ENCODE measurements at regions not wholly inside any gene's neighbourhood (a gene's known extent, or its start where the extent isn't known, plus 50 kb on each side); places are given as distances from the start of the nearest gene placed in this dataset.

DNA sequence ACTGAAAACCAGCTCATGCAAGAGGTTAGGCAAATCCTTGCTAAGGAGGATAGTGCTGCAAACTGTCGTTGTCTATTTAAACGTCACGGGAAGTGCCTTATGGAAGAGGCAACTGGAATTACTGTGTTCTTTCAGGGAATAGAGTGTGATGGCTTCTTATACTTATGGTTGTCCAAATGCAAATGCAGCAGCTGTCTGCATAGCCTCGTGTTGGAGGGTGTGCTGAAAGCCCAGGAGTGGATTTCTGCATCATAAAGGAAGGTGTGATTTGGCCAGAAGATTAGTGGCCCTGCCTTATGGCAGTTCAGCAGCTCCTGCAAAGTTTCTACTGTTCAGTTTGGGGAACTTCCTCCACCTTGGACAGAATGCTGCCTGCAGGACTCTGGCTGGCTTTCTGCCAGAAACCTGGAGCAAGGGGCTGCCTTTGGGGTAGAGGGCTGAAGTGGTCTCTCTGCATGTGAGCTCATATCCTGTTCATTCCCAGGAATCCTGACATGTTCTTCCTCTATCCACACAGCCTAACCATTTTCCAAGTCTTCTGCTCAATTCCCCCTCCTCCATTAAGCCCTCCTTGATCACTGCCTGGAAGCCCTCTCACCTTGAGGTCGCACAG lies 321.2 kb upstream of the CXCR4 start:
- Histone ChIP-seq H3K27ac (ENCODE audit: low read depth, low read length, poor library complexity, severe bottlenecking) (no peak overlapping the region), H3K9me3 (ENCODE audit: low read depth, low read length, poor library complexity, severe bottlenecking) (no peaks in the 10 kb centered on the region), H3K4me1 (ENCODE audit: insufficient read depth, low read length, poor library complexity, severe bottlenecking) (no peaks in the 10 kb centered on the region), H3K36me3 (ENCODE audit: insufficient read depth, low read length, poor library complexity, severe bottlenecking) (no peaks in the 10 kb centered on the region), H3K27me3 (replicated peaks; ENCODE audit: insufficient read depth, low read depth, low read length, poor library complexity) (peaks cover 4% of the 10 kb centered on the region), H3K4me3 (ENCODE audit: low read depth, low read length, poor library complexity, severe bottlenecking) (no peak overlapping the region)
- no peak for DNase-seq (ENCODE audit: low spot score)
- CTCF ChIA-PET: no interaction called here
- intact Hi-C loops (cut with micrococcal nuclease; ENCODE audit: unreplicated experiment): no loop called here
- POLR2A ChIA-PET (ENCODE audit: low non-redundant PET): no interaction called here
- BruUV-seq (replicated peaks): no TSS peak
- TF ChIP-seq CTCF (conservative IDR thresholded peaks at IDR 0.05; ENCODE audit: low read depth, low read length) (no peak), EZH2 (IDR thresholded peaks at IDR 0.05; ENCODE audit: borderline replicate concordance, low read depth, low read length, poor library complexity, severe bottlenecking) (no peak)

GRCh38 chr2:136437461-136437860 lies 319.5 kb upstream of the CXCR4 start:
- H3K9me3 ChIP-seq (ENCODE audit: low read depth, low read length, poor library complexity, severe bottlenecking): no peaks in the 10 kb centered on the region
- no TSS peak for BruUV-seq (replicated peaks)
- TF ChIP-seq CTCF (conservative IDR thresholded peaks at IDR 0.05; ENCODE audit: low read depth, low read length) (no peak), EZH2 (IDR thresholded peaks at IDR 0.05; ENCODE audit: borderline replicate concordance, low read depth, low read length, poor library complexity, severe bottlenecking) (no peak)
- CTCF ChIA-PET: no interaction called here
- no peaks in the 10 kb centered on the region for H3K36me3 ChIP-seq (ENCODE audit: insufficient read depth, low read length, poor library complexity, severe bottlenecking)
- POLR2A ChIA-PET (ENCODE audit: low non-redundant PET): no interaction called here
- H3K27me3 ChIP-seq (replicated peaks; ENCODE audit: insufficient read depth, low read depth, low read length, poor library complexity): peaks cover 4% of the 10 kb centered on the region
- no peak for DNase-seq (ENCODE audit: low spot score)
- no peak overlapping the region for H3K4me3 ChIP-seq (ENCODE audit: low read depth, low read length, poor library complexity, severe bottlenecking)
- H3K27ac ChIP-seq (ENCODE audit: low read depth, low read length, poor library complexity, severe bottlenecking): no peak overlapping the region
- intact Hi-C loops (cut with micrococcal nuclease; ENCODE audit: unreplicated experiment): no loop called here
- H3K4me1 ChIP-seq (ENCODE audit: insufficient read depth, low read length, poor library complexity, severe bottlenecking): no peaks in the 10 kb centered on the region

DNA sequence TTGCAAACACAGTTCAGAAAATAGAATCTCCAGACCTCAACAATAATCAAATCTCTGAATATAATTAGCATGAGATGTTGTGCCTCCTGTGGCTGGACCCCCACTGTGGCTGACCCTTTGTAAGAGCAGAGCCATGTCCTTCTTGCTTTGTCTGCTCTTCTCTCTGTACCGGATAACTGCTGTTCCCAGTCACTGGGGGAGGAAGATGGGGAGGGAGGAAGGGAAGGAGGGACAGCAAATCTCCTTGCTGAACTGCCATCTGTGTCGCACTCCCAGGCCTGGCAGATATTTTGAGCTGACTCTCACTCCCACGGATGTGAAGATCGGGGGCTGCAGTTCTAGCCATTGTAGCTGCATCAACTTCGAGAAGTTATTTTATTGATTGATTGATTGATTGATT lies 319.0 kb upstream of the CXCR4 start:
- no peak overlapping the region for H3K27ac ChIP-seq (ENCODE audit: low read depth, low read length, poor library complexity, severe bottlenecking)
- TF ChIP-seq EZH2 (IDR thresholded peaks at IDR 0.05; ENCODE audit: borderline replicate concordance, low read depth, low read length, poor library complexity, severe bottlenecking) (no peak), CTCF (conservative IDR thresholded peaks at IDR 0.05; ENCODE audit: low read depth, low read length) (no peak)
- peaks cover 4% of the 10 kb centered on the region for H3K27me3 ChIP-seq (replicated peaks; ENCODE audit: insufficient read depth, low read depth, low read length, poor library complexity)
- CTCF ChIA-PET: no interaction called here
- H3K9me3 ChIP-seq (ENCODE audit: low read depth, low read length, poor library complexity, severe bottlenecking): no peaks in the 10 kb centered on the region
- no peak for DNase-seq (ENCODE audit: low spot score)
- H3K4me3 ChIP-seq (ENCODE audit: low read depth, low read length, poor library complexity, severe bottlenecking): no peak overlapping the region
- intact Hi-C loops (cut with micrococcal nuclease; ENCODE audit: unreplicated experiment): no loop called here
- H3K4me1 ChIP-seq (ENCODE audit: insufficient read depth, low read length, poor library complexity, severe bottlenecking): no peaks in the 10 kb centered on the region
- POLR2A ChIA-PET (ENCODE audit: low non-redundant PET): no interaction called here
- BruUV-seq (replicated peaks): no TSS peak
- H3K36me3 ChIP-seq (ENCODE audit: insufficient read depth, low read length, poor library complexity, severe bottlenecking): no peaks in the 10 kb centered on the region
